ENCODE measurements at regions not wholly inside any gene's neighbourhood (a gene's known extent, or its start where the extent isn't known, plus 50 kb on each side); places are given as distances from the start of the nearest gene placed in this dataset.

- Histone ChIP-seq H3K27me3 (no peaks in the 10 kb centered on the region), H3K9me3 (no peaks in the 10 kb centered on the region), H3K4me3 (no peak overlapping the region), H3K4me1 (no peaks in the 10 kb centered on the region), H3K36me3 (no peaks in the 10 kb centered on the region), H3K27ac (no peak overlapping the region)
- WGBS, 2 donors (ENCODE audit: low coverage in 1 of 2): 49 to 56% methylated on average over 3 of the region's 3 CpGs
- ATAC-seq: no peak
- TF ChIP-seq POLR2AphosphoS5 (IDR thresholded peaks at IDR 0.05) (no peak), CTCF (IDR thresholded peaks at IDR 0.05) (no peak), EP300 (IDR thresholded peaks at IDR 0.05) (no peak), POLR2A (IDR thresholded peaks at IDR 0.05) (no peak)
Measured at GRCh38 chr14:28102814-28103213, 663.8 kb upstream of the FOXG1 start.

GRCh38 chr14:28113311-28113710 is 653.3 kb upstream of the FOXG1 start:
- no peaks in the 10 kb centered on the region for H3K27me3 ChIP-seq
- no peaks in the 10 kb centered on the region for H3K36me3 ChIP-seq
- peaks cover 0 to 7% (median 0%) of the 10 kb centered on the region in 3 donors for H3K9me3 ChIP-seq
- H3K4me3 ChIP-seq: no peak overlapping the region
- H3K27ac ChIP-seq: no peak overlapping the region
- no peak for ATAC-seq
- WGBS, 2 donors (ENCODE audit: low coverage in 1 of 2): 71 to 80% methylated on average over 2 of the region's 2 CpGs
- TF ChIP-seq POLR2A (IDR thresholded peaks at IDR 0.05) (no peak), EP300 (IDR thresholded peaks at IDR 0.05) (no peak), CTCF (IDR thresholded peaks at IDR 0.05) (no peak), POLR2AphosphoS5 (IDR thresholded peaks at IDR 0.05) (no peak)
- no peaks in the 10 kb centered on the region for H3K4me1 ChIP-seq

DNA sequence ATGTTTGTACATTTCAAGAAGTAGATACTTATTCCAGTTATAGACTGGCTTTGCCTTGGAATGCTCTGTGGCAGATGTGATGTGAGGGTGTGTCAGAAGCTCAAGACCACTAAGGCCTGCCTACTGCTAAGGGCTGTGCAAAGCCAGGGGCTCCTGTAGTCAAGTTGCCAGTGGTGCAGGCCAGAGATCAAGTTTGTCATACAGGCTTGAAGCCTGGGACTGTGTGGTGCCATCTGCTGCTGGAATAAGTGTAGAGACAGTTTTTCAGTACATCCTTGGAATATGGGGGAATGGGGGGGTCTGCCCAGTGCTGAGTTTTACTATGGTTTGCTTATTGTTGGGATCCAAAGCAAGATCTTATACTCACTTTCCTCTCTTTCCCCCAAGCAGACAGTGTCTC is 649.9 kb upstream of the FOXG1 start:
- H3K36me3 ChIP-seq: no peaks in the 10 kb centered on the region
- peaks cover 0 to 7% (median 0%) of the 10 kb centered on the region in 3 donors for H3K9me3 ChIP-seq
- ATAC-seq: no peak
- no peak overlapping the region for H3K27ac ChIP-seq
- no peaks in the 10 kb centered on the region for H3K27me3 ChIP-seq
- TF ChIP-seq POLR2AphosphoS5 (IDR thresholded peaks at IDR 0.05): no peak
- TF ChIP-seq POLR2A (IDR thresholded peaks at IDR 0.05): no peak
- no peak for TF ChIP-seq CTCF (IDR thresholded peaks at IDR 0.05)
- no peak for TF ChIP-seq EP300 (IDR thresholded peaks at IDR 0.05)
- H3K4me3 ChIP-seq: no peak overlapping the region
- H3K4me1 ChIP-seq: no peaks in the 10 kb centered on the region

GRCh38 chr14:28119849-28120248 is 646.7 kb upstream of the FOXG1 start:
- H3K27ac ChIP-seq: no peak overlapping the region
- WGBS, 2 donors (ENCODE audit: low coverage in 1 of 2): 85 to 91% methylated on average over 2 of the region's 2 CpGs
- no peak overlapping the region for H3K4me3 ChIP-seq
- H3K27me3 ChIP-seq: no peaks in the 10 kb centered on the region
- H3K9me3 ChIP-seq: peaks cover 0 to 7% (median 0%) of the 10 kb centered on the region in 3 donors
- H3K4me1 ChIP-seq: no peaks in the 10 kb centered on the region
- TF ChIP-seq CTCF (IDR thresholded peaks at IDR 0.05): no peak
- no peak for TF ChIP-seq POLR2A (IDR thresholded peaks at IDR 0.05)
- no peak for TF ChIP-seq POLR2AphosphoS5 (IDR thresholded peaks at IDR 0.05)
- TF ChIP-seq EP300 (IDR thresholded peaks at IDR 0.05): no peak
- no peaks in the 10 kb centered on the region for H3K36me3 ChIP-seq
- no peak for ATAC-seq

DNA sequence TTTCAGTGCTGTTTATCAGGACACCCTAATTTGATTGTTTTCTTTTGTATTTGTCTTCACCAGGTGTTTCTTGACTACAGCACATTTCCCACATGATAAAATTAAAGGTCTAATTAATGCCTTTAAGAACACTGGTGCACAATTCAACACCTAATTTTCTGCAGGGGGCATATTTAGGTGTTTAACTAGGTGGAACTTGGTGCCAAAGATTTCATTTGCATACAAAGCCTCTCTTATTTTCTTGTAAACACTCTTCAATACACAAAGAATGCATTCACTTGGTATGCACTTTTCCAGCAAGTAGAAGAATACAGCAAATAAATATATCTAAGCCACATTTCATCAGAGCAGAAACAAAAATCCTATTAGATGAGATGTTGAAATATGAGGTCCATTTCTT is 646.2 kb upstream of the FOXG1 start:
- peaks cover 0 to 7% (median 0%) of the 10 kb centered on the region in 3 donors for H3K9me3 ChIP-seq
- ATAC-seq: no peak
- H3K27me3 ChIP-seq: no peaks in the 10 kb centered on the region
- TF ChIP-seq POLR2AphosphoS5 (IDR thresholded peaks at IDR 0.05) (no peak), EP300 (IDR thresholded peaks at IDR 0.05) (no peak), POLR2A (IDR thresholded peaks at IDR 0.05) (no peak), CTCF (IDR thresholded peaks at IDR 0.05) (no peak)
- no peaks in the 10 kb centered on the region for H3K36me3 ChIP-seq
- no peak overlapping the region for H3K4me3 ChIP-seq
- H3K4me1 ChIP-seq: no peaks in the 10 kb centered on the region
- no peak overlapping the region for H3K27ac ChIP-seq

All from gastroesophageal sphincter (tissue), 4 donors.